ENCODE measurements at regions not wholly inside any gene's neighbourhood (a gene's known extent, or its start where the extent isn't known, plus 50 kb on each side); places are given as distances from the start of the nearest gene placed in this dataset.
"Not testable (repeated sequence)": the region's sequence is repeated elsewhere in the genome, so short reads cannot be mapped to it uniquely, and the experiment has no call there.

GRCh38 chrY:7359520-7359919, 448.0 kb upstream of the AMELY start:
- Histone ChIP-seq H3K79me2 (ENCODE audit: insufficient read depth) (no peaks in the 10 kb centered on the region; the same call in 1 of the 2 replicates), H3K4me2 (ENCODE audit: unreplicated experiment) (no peak overlapping the region), H3K27ac (no peak overlapping the region), H3K36me3 (ENCODE audit: low read depth) (peaks cover 11% of the 10 kb centered on the region), H3K4me3 (no peak overlapping the region), H2AFZ (no peak overlapping the region), H4K20me1 (ENCODE audit: insufficient read depth) (no peaks in the 10 kb centered on the region), H3K9me2 (ENCODE audit: insufficient read depth) (no peaks in the 10 kb centered on the region), H3K9me3 (ENCODE audit: low read depth) (no peaks in the 10 kb centered on the region), H3F3A (ENCODE audit: insufficient read depth) (no peaks in the 10 kb centered on the region), H3K4me1 (ENCODE audit: insufficient read depth) (no peaks in the 10 kb centered on the region), H3K9ac (no peak overlapping the region), H3K27me3 (replicated peaks; ENCODE audit: insufficient read depth) (no peaks in the 10 kb centered on the region)
- in situ Hi-C loops (cut with MboI): no loop called here
- TF ChIP-seq EZH2phosphoT487 (IDR thresholded peaks at IDR 0.05; ENCODE audit: insufficient read depth, low read depth): no peak
- TF ChIP-seq EZH2 (IDR thresholded peaks at IDR 0.05; ENCODE audit: insufficient read depth, poor library complexity, severe bottlenecking): no peak
- DNase-seq: no peak
- WGBS, 2 experiments (ENCODE audit: low coverage in 1 of 2, low lambda C conversion rate in 2 of 2, missing lambda C conversion rate in 2 of 2): 69 to 79% methylated on average over 4 of the region's 4 CpGs

GRCh38 chrY:7358103-7358752, 446.7 kb upstream of the AMELY start:
- H3K9me3 ChIP-seq (ENCODE audit: low read depth): no peaks in the 10 kb centered on the region
- H3F3A ChIP-seq (ENCODE audit: insufficient read depth): no peaks in the 10 kb centered on the region
- H2AFZ ChIP-seq: no peak overlapping the region
- WGBS, 2 experiments (ENCODE audit: low coverage in 1 of 2, low lambda C conversion rate in 2 of 2, missing lambda C conversion rate in 2 of 2): 22% methylated on average over 1 of the region's 1 CpG; no CpG with 5 or more reads in 1 of the 2 experiments
- H3K27me3 ChIP-seq (replicated peaks; ENCODE audit: insufficient read depth): no peaks in the 10 kb centered on the region
- TF ChIP-seq EZH2 (IDR thresholded peaks at IDR 0.05; ENCODE audit: insufficient read depth, poor library complexity, severe bottlenecking) (no peak), EZH2phosphoT487 (IDR thresholded peaks at IDR 0.05; ENCODE audit: insufficient read depth, low read depth) (no peak)
- in situ Hi-C loops (cut with MboI): no loop called here
- H3K4me2 ChIP-seq (ENCODE audit: unreplicated experiment): no peak overlapping the region
- 0 out of 2 replicates have a peak overlapping the region, but pooled peaks have one; percentile 12 for H3K27ac ChIP-seq
- no peak overlapping the region for H3K4me3 ChIP-seq
- H3K36me3 ChIP-seq (ENCODE audit: low read depth): peaks cover 11% of the 10 kb centered on the region
- H3K9ac ChIP-seq: no peak overlapping the region
- no peaks in the 10 kb centered on the region; the same call in 1 of the 2 replicates for H3K79me2 ChIP-seq (ENCODE audit: insufficient read depth)
- no peak for DNase-seq
- no peaks in the 10 kb centered on the region for H3K9me2 ChIP-seq (ENCODE audit: insufficient read depth)
- no peaks in the 10 kb centered on the region for H3K4me1 ChIP-seq (ENCODE audit: insufficient read depth)
- H4K20me1 ChIP-seq (ENCODE audit: insufficient read depth): no peaks in the 10 kb centered on the region

- peaks cover 12% of the 10 kb centered on the region for H3K36me3 ChIP-seq (ENCODE audit: low read depth)
- H3K4me2 ChIP-seq (ENCODE audit: unreplicated experiment); H3K4me3 ChIP-seq; H3K9me3 ChIP-seq (ENCODE audit: low read depth); H3F3A ChIP-seq (ENCODE audit: insufficient read depth); H3K4me1 ChIP-seq (ENCODE audit: insufficient read depth); DNase-seq; H3K9me2 ChIP-seq (ENCODE audit: insufficient read depth); H3K9ac ChIP-seq; H3K79me2 ChIP-seq (ENCODE audit: insufficient read depth); H4K20me1 ChIP-seq (ENCODE audit: insufficient read depth); in situ Hi-C loops (cut with MboI); H2AFZ ChIP-seq; H3K27me3 ChIP-seq (replicated peaks; ENCODE audit: insufficient read depth); H3K27ac ChIP-seq: not testable (repeated sequence)
- WGBS, 2 experiments (ENCODE audit: low coverage in 1 of 2, low lambda C conversion rate in 2 of 2, missing lambda C conversion rate in 2 of 2): 23 to 24% methylated on average over 6 of the region's 6 CpGs
Observed at GRCh38 chrY:7355891-7356290, 444.3 kb upstream of the AMELY start.

GRCh38 chrY:7344661-7345060, 433.1 kb upstream of the AMELY start:
- H3K9me3 ChIP-seq (ENCODE audit: low read depth): no peaks in the 10 kb centered on the region
- no peak overlapping the region for H2AFZ ChIP-seq
- H3K79me2 ChIP-seq (ENCODE audit: insufficient read depth): no peaks in the 10 kb centered on the region
- DNase-seq: peak; percentile 63
- H3K9ac ChIP-seq: peak overlapping the region; percentile 44
- no peaks in the 10 kb centered on the region for H4K20me1 ChIP-seq (ENCODE audit: insufficient read depth)
- H3K27ac ChIP-seq: peak overlapping the region; percentile 61
- in situ Hi-C loops (cut with MboI): loop anchor here (25.0 kb wide), 1 partner anchor 107 kb away; no protein-coding TSS in a partner anchor
- TF ChIP-seq EZH2phosphoT487 (IDR thresholded peaks at IDR 0.05; ENCODE audit: insufficient read depth, low read depth) (no peak), EZH2 (IDR thresholded peaks at IDR 0.05; ENCODE audit: insufficient read depth, poor library complexity, severe bottlenecking) (no peak)
- H3F3A ChIP-seq (ENCODE audit: insufficient read depth): peaks cover 4% of the 10 kb centered on the region; the same call in 1 of the 2 replicates
- no peak overlapping the region for H3K4me3 ChIP-seq
- peaks cover 10% of the 10 kb centered on the region; the same call in 1 of the 2 replicates for H3K36me3 ChIP-seq (ENCODE audit: low read depth)
- H3K4me1 ChIP-seq (ENCODE audit: insufficient read depth): no peaks in the 10 kb centered on the region
- no peaks in the 10 kb centered on the region for H3K9me2 ChIP-seq (ENCODE audit: insufficient read depth)
- no peaks in the 10 kb centered on the region for H3K27me3 ChIP-seq (replicated peaks; ENCODE audit: insufficient read depth)
- 4 to 10% methylated on average over 7 of the region's 7 CpGs for WGBS, 2 experiments (ENCODE audit: low coverage in 1 of 2, low lambda C conversion rate in 2 of 2, missing lambda C conversion rate in 2 of 2)
- H3K4me2 ChIP-seq (ENCODE audit: unreplicated experiment): no peak overlapping the region
